ENCODE measurements at regions not wholly inside any gene's neighbourhood (a gene's known extent, or its start where the extent isn't known, plus 50 kb on each side); places are given as distances from the start of the nearest gene placed in this dataset.

DNA sequence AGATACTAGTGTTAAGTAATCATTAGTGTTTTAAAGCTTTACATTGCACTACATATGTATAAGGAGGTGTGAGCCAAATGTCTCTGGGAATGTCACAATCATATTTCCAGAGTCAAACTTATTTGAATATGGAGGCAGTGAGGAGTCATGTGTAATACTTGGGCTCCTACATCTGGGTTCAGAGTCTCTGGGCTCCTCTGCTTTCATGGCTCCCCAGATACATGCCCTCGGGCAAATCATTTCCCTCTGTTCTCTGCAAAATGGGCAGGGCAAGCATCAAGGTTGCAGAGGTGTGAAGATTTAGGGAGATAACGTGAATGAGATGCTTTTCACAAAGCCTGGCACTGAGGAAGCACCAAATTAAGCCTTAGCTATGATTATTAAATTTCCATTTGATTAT, 138.3 kb upstream of the SGK1 start:
- ChIA-PET POLR2A (no interaction called here), CTCF (interaction anchor here (0.7 kb wide), 1 partner anchor 335 kb away, joined by 5 read pairs; no protein-coding TSS in a partner anchor)
- Histone ChIP-seq H3K4me1 (peaks cover 24% of the 10 kb centered on the region), H3K36me3 (ENCODE audit: control insufficient read depth, insufficient read depth, low read length) (no peaks in the 10 kb centered on the region), H3K4me3 (ENCODE audit: low read depth, low read length) (no peak overlapping the region), H3K27me3 (replicated peaks; ENCODE audit: control insufficient read depth, insufficient read depth, low read length) (no peaks in the 10 kb centered on the region), H3K9me3 (no peaks in the 10 kb centered on the region)
- H3K27me3 Mint-ChIP-seq (ENCODE audit: insufficient read depth, unreplicated experiment) = no peaks in the 10 kb centered on the region
- H3K36me3 Mint-ChIP-seq (ENCODE audit: insufficient read depth, unreplicated experiment) = no peaks in the 10 kb centered on the region
- H3K4me1 Mint-ChIP-seq (ENCODE audit: low read depth, unreplicated experiment) = peaks cover 18% of the 10 kb centered on the region
- H3K4me3 Mint-ChIP-seq (ENCODE audit: unreplicated experiment) = no peak overlapping the region
- TF ChIP-seq, protein P1, sequence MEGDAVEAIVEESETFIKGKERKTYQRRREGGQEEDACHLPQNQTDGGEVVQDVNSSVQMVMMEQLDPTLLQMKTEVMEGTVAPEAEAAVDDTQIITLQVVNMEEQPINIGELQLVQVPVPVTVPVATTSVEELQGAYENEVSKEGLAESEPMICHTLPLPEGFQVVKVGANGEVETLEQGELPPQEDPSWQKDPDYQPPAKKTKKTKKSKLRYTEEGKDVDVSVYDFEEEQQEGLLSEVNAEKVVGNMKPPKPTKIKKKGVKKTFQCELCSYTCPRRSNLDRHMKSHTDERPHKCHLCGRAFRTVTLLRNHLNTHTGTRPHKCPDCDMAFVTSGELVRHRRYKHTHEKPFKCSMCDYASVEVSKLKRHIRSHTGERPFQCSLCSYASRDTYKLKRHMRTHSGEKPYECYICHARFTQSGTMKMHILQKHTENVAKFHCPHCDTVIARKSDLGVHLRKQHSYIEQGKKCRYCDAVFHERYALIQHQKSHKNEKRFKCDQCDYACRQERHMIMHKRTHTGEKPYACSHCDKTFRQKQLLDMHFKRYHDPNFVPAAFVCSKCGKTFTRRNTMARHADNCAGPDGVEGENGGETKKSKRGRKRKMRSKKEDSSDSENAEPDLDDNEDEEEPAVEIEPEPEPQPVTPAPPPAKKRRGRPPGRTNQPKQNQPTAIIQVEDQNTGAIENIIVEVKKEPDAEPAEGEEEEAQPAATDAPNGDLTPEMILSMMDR (IDR thresholded peaks at IDR 0.05; ENCODE audit: insufficient read depth in 1 of 2, low read depth in 1 of 2, low read length in 1 of 2, severe bottlenecking in 1 of 2, unreplicated experiment in 1 of 2) = no peak
- no TSS peak for BruUV-seq (replicated peaks)
- H3K9me3 Mint-ChIP-seq (ENCODE audit: unreplicated experiment) = peaks cover 9% of the 10 kb centered on the region
- intact Hi-C loops (cut with micrococcal nuclease; ENCODE audit: unreplicated experiment) = loop anchor here (10.0 kb wide), 1 partner anchor 369 kb away; no protein-coding TSS in a partner anchor
- no peak overlapping the region for H3K27ac Mint-ChIP-seq (ENCODE audit: unreplicated experiment)
- DNase-seq = no peak

DNA sequence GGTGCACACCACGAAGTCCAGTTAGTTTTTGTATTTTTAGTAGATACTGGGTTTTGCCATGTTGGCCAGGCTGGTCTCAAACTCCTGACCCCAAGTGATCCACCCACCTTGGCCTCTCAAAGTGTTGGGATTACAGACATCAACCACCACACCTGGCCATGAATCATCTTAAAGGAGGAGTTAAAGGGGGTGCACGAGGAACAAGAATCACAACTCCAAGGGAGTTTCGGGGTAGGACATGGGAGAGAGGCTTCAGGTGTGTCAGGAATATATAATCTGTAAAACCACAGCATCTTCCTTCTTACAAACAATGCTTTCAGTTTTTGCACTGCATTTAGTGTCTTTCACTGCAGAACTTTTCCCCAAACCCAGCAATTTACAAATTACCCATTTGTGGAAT, 137.4 kb upstream of the SGK1 start:
- no peak overlapping the region for H3K27ac Mint-ChIP-seq (ENCODE audit: unreplicated experiment)
- intact Hi-C loops (cut with micrococcal nuclease; ENCODE audit: unreplicated experiment) = loop anchor here (10.0 kb wide), 1 partner anchor 369 kb away; no protein-coding TSS in a partner anchor
- H3K4me1 Mint-ChIP-seq (ENCODE audit: low read depth, unreplicated experiment) = peaks cover 18% of the 10 kb centered on the region
- no peaks in the 10 kb centered on the region for H3K36me3 ChIP-seq (ENCODE audit: control insufficient read depth, insufficient read depth, low read length)
- no peak overlapping the region for H3K4me3 ChIP-seq (ENCODE audit: low read depth, low read length)
- ChIA-PET CTCF (no interaction called here), POLR2A (no interaction called here)
- H3K36me3 Mint-ChIP-seq (ENCODE audit: insufficient read depth, unreplicated experiment) = no peaks in the 10 kb centered on the region
- no peak overlapping the region for H3K4me3 Mint-ChIP-seq (ENCODE audit: unreplicated experiment)
- H3K27me3 ChIP-seq (replicated peaks; ENCODE audit: control insufficient read depth, insufficient read depth, low read length) = no peaks in the 10 kb centered on the region
- no TSS peak for BruUV-seq (replicated peaks)
- DNase-seq = no peak
- TF ChIP-seq, protein P1 (IDR thresholded peaks at IDR 0.05; ENCODE audit: insufficient read depth in 1 of 2, low read depth in 1 of 2, low read length in 1 of 2, severe bottlenecking in 1 of 2, unreplicated experiment in 1 of 2) = no peak
- peaks cover 24% of the 10 kb centered on the region for H3K4me1 ChIP-seq
- no peaks in the 10 kb centered on the region for H3K9me3 ChIP-seq
- peaks cover 8% of the 10 kb centered on the region for H3K9me3 Mint-ChIP-seq (ENCODE audit: unreplicated experiment)
- no peaks in the 10 kb centered on the region for H3K27me3 Mint-ChIP-seq (ENCODE audit: insufficient read depth, unreplicated experiment)

DNA sequence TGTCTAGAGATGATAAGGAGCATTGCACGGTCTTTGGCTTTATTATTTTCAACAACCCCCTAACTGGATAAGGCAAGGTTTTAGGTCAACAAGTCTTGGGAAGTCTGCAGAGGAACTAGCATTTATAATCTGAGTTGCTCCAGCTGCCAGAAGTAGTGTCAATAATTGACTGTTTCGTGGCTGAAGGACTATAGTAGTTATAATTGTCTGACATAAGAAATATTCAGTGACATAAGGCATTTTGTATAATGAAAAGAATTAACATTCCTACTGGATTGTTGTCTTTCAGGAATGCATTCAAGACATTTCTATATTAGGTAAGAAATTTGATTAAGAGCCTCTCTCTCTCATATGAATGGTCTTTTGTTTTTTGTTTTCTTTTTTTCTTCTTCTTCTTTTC, 136.9 kb upstream of the SGK1 start:
- H3K4me3 ChIP-seq (ENCODE audit: low read depth, low read length) = no peak overlapping the region
- H3K27me3 ChIP-seq (replicated peaks; ENCODE audit: control insufficient read depth, insufficient read depth, low read length) = no peaks in the 10 kb centered on the region
- TF ChIP-seq, protein P1 (IDR thresholded peaks at IDR 0.05; ENCODE audit: insufficient read depth in 1 of 2, low read depth in 1 of 2, low read length in 1 of 2, severe bottlenecking in 1 of 2, unreplicated experiment in 1 of 2) = no peak
- DNase-seq = no peak
- Mint-ChIP-seq H3K27ac (ENCODE audit: unreplicated experiment) (peak overlapping the region; percentile 15), H3K4me3 (ENCODE audit: unreplicated experiment) (no peak overlapping the region), H3K9me3 (ENCODE audit: unreplicated experiment) (peaks cover 2% of the 10 kb centered on the region), H3K27me3 (ENCODE audit: insufficient read depth, unreplicated experiment) (no peaks in the 10 kb centered on the region), H3K4me1 (ENCODE audit: low read depth, unreplicated experiment) (peaks cover 18% of the 10 kb centered on the region), H3K36me3 (ENCODE audit: insufficient read depth, unreplicated experiment) (no peaks in the 10 kb centered on the region)
- H3K4me1 ChIP-seq = peaks cover 24% of the 10 kb centered on the region
- ChIA-PET CTCF (no interaction called here), POLR2A (no interaction called here)
- no peaks in the 10 kb centered on the region for H3K36me3 ChIP-seq (ENCODE audit: control insufficient read depth, insufficient read depth, low read length)
- intact Hi-C loops (cut with micrococcal nuclease; ENCODE audit: unreplicated experiment) = loop anchor here (10.0 kb wide), 1 partner anchor 370 kb away; no protein-coding TSS in a partner anchor
- H3K9me3 ChIP-seq = no peaks in the 10 kb centered on the region
- BruUV-seq (replicated peaks) = no TSS peak

Data from Caco-2 (cell line).